ENCODE measurements at regions not wholly inside any gene's neighbourhood (a gene's known extent, or its start where the extent isn't known, plus 50 kb on each side); places are given as distances from the start of the nearest gene placed in this dataset.

DNA sequence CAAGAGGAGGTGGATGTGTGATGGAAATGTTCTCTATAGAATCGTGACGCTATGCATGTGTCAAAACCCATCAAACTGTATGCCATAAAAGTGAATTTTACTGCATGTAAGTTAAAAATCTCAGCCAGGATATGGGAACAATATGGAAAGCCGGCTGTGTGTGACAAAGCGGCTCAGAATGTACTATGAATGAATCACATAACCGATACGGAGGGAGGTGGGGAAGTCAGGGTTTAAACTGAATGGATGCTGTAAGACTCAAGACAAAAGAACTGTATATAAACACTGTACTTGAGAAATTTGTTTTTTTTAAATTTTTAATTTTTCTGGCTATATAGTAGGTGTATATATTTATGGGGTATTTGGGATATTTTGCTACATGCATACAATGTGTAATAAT lies 111.6 kb upstream of the PDE4B start:
- DNase-seq, result no peak
- ATAC-seq, result no peak

DNA sequence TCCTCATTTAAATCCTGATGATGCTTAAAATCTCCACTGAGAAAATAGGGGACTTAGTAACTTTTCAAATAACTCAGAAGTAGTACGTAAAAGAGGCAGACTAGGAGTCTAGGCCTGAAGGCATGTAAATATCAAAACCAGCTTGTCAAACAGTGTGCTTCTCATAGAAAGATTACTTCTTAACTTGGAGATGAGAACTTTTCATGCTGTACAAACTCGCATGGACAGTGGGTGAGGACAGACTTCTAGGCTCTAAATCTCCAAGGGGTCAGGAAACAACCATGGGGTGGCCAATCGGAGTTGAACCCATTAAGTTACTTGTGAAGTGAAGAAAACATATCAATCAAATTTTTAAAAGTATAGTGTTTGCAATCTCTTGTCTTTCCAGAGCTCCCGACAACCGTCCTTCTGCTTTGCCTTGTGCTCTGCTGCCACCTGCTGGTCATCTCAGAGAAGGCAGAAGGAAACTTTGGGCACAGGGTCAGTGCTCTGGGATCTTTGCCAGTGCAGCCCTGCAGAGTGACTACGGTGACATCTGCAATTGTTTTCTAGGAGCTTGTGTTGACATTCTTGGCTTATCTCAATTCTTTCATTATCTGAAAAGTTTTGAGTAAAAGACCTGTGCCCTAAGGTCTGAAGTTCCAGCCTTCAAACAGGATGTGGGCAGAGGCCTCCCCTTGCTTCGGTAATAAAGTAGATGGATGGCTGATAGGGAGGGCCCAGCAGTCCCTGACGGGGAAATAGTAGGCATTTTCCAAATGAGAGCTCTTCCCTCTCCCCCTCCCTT lies 105.1 kb upstream of the PDE4B start:
- peak; percentile 68 for ATAC-seq
- DNase-seq, result peak; percentile 82

DNA sequence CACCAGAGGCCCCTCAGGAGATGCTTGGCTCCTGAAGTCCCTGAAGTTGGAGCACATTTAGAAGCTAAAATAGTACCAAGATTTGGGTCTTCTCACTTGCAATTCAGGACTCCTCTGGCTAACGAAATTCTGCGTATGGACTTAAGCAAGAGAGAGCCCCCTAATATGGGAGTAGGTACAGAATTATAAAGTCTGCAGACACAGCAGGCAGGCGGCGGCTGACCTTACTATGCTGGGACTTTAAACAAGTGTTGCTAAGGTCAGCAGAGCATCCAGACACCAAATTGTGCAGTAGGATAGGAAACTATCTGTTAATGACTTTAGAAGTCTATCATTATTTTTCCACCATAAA lies 104.5 kb upstream of the PDE4B start:
- no peak for ATAC-seq
- no peak for DNase-seq

DNA sequence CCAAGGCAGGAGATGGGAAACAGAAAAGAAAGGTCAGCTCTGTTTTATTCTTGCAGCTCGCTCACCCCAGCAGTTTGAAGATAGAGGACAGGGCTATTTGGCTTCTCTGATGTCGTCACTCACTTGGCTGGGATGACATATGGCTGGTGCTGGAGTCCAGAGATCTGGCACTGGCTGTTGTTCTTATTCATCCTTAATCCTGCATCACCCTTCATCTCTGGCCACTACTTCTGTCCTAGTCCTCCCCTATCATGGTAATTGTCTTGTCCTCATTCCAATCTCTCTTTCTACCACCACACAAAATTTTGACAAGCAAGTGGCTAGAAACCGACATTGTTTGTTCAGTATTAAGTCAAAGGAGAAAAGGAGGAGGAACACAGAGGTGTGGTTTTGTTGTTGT lies 103.8 kb upstream of the PDE4B start:
- DNase-seq, result no peak
- no peak for ATAC-seq

DNA sequence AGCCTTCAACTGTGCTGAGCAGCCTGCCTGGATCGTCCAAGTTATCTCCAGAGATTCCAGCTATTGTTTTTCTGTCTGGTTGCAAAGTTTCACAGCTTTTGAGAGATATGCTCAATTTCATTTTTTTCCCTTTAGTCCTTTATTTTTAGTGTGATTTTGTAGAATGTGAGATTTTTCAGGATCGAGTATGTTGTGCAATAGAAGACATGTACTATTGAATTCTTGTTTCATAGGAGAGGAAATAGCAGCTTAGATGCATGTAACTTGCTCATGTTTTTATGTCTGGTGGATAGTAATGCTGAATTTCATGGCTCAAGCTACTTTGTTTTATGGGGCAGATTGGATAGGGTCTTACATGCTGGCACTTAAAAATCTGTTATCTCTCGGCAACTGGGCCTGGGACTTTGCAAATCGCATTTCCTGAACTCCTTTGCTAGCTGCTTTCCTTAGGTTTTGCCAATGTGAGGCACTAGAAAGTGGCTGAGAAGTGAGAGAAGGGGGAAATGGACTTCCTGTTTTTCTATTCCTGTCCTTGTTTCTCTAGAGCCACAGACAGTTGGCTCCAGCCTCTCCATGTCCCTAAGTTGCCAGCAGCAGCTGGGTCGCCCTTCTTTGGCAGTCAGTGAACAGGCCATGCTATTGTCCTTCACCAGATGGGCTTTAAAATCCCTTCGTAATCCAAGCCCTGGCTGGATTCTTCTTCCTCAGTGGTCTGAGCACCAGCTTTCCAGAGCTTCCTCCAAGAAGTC lies 101.4 kb upstream of the PDE4B start:
- DNase-seq (no peak), ATAC-seq (no peak)

DNA sequence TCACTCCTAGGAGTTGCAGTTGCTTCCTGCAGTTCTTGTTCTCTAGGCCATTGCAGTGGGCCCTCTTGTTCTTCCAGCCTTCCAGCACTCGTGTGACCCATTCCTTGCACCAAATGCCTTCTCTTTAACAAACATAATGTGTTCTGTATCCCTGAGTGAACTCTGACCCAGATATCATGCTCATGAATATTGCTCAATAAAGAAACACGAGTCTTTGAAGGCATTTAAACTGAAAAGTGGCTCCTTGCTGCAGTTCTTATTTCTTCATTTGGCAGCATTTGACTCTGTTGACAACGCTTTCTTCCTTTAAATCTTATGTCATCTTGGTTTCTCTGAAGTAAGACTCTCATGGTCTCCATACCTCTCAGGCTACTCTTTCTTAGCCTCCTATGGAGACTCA lies 100.7 kb upstream of the PDE4B start:
- DNase-seq (no peak), ATAC-seq (no peak)

DNA sequence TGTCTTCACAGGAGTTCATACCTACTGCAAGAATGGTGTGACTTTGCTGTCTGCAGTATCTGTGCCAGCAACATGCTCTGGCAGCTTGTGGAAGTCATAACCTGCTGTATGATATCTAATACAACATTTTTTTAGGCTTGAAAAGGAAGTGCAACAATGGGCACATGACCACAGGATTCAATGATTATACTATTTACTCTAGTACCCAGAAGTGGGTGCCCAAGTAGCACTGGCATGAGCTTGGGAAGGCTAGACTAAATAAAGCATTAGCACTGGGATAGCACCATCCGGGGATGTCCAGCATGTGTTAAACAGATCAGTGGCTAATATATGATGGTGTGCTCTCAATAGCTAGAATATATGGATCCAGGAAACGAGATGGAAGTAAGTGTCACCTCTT lies 98.6 kb upstream of the PDE4B start:
- no peak for DNase-seq
- ATAC-seq, result no peak

DNA sequence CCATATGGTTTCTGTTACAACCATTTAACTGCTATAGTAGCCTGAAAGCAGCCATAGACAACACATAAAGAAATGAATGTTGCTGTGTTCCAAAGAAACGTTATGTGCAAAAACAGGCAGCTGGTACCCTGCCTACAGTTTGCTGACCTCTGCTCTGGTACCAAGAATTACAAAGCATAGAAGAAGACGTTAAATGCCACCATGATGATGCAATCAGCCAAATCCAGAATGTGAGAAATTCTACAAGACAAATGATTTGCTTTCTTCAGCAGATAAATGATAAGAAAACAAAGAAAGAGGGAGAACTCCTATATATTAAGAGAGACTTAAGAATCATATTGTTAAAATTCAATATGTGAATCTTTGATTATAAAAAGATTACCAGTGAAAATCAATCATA lies 97.8 kb upstream of the PDE4B start:
- DNase-seq, result no peak

DNA sequence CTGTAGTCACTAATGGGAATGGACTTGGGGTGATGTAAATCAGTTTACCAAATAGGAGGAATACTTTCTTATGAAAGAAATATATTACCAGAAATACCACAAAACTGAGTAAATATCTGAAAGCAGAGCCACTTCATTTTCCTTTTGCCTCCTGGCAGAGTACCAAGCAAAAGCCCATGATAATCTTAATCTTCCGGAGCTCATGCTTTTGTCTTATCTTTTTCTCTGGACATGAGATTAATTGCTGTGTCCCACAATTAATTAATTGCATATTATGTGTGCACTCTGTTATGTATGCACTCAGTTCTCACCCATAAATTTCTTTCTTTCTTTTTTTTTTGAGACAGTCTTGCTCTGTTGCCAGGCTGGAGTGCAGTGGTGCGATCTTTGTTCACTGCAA lies 94.1 kb upstream of the PDE4B start:
- DNase-seq (no peak), ATAC-seq (no peak)

More for the DNA sequence above, 97.8 kb upstream of the PDE4B start:
- ATAC-seq, result no peak

DNA sequence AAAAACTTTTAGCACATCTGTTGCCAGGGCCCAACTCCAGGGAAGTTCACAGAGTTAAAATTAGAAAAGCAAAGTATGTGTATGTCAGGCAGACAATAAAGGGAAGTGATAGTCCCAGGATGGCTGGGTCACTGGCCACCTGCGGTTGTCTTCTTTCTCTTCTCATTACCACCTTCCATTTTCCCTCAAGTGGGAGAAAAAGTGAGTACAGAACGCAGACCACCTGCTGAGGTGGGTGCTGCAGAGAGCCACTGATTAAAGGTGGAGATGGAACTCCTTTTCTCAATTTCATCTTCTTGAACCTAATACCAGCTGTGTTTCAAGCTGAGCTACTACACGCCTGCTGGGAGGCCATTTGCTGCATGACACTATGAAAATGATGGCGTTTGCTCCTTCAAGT lies 88.8 kb upstream of the PDE4B start:
- ATAC-seq, result no peak
- no peak for DNase-seq

DNA sequence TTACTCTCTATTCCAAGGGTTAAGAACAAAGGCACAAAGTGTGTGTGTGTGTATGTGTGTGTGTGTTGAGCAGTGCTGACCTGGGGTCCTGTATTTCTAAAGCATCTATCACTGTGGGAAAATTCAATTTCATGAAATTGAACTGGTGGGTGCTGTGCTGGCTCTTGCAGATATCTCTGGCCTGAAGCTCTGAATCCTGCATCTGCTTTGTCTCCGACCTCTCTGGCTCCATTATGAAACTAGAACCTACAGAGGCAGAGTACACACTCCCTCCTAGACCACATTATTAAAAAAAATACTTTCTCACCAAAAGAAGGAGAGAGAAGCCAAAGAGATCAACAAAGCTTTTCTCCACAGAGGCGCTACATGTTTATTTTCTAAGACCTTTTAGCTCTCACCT lies 88.4 kb upstream of the PDE4B start:
- DNase-seq (no peak), ATAC-seq (no peak)

DNA sequence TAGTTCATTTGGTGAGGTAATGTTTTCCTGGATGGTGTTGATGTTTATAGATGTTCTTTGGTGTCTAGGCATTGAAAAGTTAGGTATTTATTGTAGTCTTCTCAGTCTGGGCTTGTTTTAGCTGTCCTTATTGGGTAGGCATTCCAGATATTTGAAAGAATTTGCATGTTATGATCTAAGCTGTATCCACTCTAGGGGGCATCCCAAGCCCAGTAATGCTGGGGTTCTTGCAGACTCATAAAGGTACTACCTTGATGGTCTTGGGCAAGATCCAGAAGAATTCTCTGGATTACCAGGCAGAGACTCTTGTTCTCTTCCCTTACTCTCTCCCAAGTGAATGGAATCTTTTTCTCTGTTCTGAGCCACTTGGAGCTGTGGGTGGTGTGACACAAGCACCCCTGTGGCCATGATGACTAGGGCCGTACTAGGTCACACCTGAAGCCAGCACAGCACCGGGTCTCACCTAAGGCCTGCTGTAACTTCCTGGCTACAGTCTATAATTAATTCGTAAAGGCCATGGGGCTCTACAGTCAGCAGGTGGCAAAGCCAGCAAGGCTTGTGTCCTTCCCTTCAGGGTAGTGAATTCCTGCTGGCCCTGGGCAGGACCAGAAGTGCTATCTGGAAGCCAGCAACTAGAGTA lies 74.8 kb upstream of the PDE4B start:
- ATAC-seq (no peak), DNase-seq (peak; percentile 9)

DNA sequence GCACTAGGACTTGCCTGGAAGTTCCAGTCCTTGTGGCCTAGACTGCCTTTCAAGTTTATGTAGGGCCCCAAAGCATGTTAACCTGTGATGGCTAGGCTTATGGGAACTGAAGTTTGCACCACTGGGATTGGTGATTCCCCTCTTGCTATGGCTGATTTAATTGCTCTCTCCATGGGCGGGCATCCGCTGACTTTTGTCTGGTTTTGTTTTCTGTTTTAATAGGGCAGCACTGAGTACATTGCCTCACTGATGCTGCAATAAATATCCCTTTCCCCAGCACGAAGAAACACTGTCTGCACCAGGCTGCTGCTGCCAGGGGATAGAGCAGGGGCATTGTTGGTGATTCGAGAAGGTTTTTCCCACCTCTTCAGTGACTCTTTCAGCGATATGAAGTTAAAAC lies 73.3 kb upstream of the PDE4B start:
- ATAC-seq (no peak), DNase-seq (no peak)

DNA sequence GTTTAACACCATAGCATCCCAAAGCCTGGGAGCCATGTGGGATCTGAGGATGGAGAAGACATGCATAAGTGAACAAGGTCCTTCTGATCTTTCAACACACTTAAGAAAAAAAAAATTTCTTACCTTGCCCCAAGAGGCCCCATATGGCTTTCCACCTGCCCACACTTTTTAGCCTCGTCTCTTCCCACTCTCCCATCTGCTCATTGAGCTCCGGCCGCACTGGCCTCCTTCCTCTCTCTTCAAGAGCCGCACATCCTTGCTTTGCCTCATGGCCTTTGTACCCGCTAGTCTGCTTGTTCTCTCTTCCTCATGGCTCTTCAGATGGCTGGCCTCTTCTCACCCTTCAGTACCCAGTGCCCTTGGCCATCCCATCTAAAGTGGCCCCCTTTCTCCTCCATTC lies 70.2 kb upstream of the PDE4B start:
- no peak for DNase-seq
- ATAC-seq, result no peak

DNA sequence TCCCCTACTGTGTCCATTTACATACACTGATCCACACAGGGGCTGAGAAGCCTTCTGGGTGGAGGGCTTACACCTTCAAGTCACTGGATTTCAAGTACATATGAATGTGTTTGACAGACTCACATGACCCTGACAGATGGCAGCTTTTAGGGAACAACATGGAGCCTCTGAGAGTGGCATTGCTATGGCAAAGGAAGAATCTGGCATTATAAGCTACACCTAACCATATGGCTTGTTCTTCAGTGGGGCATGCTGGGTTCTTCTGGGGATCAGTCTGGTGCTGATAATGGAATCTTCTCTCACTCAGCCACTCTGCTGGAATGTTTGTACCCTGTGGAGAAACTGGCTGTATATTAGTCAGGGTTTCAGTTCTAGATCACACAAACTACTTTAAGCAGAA lies 68.5 kb upstream of the PDE4B start:
- ATAC-seq (no peak), DNase-seq (no peak)

DNA sequence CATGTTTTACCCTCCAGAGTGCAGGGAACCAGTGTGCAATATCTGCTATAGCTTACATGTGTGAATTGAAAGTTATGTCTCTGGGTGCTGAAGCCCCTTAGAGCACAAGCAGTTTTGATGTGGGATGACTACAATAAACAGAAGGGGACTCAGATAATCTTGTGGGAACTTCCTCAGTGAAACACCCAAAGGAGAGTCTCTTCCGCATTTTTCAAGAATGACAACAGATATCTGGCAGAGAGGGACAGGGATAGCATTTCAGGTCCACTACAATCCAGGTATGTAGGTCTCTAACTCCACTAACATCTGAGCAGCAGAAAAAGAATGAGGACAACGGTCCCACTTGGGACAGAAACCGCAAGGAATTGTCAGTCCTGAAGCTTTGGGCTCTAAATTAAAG lies 67.6 kb upstream of the PDE4B start:
- ATAC-seq (no peak), DNase-seq (no peak)

DNA sequence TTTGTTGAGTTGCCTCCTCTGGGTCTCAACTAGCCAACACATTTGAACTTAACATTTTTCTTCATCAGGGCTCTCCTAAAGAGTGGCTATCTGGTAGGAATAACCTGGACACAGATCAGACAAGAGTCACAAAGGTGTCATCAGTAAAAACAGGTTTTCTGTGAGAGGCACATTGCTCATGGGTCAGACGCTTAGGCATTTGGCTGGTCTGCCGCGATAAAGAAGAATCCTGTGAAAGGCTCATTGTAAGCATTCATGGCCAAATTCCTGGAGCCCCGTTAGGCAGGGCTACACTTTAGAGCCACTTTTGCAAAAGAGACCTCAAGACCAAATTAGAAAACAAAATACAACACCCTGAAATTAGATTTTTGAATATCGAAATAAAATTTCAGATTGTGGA lies 64.2 kb upstream of the PDE4B start:
- DNase-seq (no peak), ATAC-seq (no peak)

DNA sequence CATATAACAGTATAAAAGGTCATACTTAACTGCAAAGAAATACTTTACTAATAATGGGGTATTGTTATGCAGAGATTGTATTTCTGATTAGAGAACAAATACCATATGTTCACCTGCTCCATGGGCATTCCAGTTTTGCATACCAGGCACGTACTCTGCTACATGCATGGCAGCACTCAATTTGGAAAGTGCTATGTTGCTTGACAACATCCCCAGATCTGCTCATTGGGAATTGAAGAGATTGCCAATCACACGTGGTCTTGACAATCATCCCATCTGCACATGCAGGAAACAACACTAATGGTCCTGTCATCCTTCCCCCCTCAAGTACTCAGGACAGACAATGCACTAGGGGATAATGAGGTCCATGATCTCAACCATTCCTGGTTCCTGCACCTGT lies 63.4 kb upstream of the PDE4B start:
- ATAC-seq, result no peak
- no peak for DNase-seq

DNA sequence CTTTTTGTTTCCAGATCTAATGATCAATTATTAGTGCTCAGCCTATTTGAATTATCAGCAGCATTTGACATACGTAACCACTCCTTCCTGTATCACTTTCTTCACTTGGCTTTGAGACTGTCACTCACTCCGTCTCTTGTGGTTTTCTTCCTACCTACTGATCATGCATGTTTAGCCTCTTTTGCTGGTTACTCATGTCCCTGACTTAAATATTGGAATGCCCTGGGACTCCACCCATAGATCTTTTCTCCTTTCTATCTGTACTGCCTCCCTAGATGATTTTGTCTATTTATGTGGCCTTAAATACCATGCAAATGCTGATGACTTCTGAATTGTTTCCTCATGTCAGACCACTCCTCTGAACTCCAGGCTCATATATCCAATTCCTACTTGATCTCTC lies 57.7 kb upstream of the PDE4B start:
- DNase-seq (no peak), ATAC-seq (no peak)

DNA sequence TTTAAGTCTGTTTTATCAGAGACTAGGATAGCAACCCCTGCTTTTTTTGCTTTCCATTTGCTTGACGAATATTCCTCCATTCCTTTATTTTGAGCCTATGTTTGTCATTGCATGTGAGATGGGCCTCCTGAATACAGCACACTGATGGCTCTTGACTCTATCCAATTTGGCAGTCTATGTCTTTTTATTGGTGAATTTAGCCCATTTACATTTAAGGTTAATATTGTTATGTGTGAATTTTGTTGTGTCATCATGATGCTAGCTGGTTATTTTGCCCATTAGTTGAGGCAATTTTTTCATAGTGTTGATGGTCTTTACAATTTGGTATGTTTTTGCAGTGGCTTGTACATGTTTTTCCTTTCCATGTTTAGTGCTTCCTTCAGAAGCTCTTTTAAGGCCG lies 50.7 kb upstream of the PDE4B start:
- no peak for DNase-seq
- no peak for ATAC-seq
